ENCODE measurements at regions not wholly inside any gene's neighbourhood (a gene's known extent, or its start where the extent isn't known, plus 50 kb on each side); places are given as distances from the start of the nearest gene placed in this dataset.
A peak's percentile ranks its signal among the peaks of the same experiment; 100 is the strongest.

DNA sequence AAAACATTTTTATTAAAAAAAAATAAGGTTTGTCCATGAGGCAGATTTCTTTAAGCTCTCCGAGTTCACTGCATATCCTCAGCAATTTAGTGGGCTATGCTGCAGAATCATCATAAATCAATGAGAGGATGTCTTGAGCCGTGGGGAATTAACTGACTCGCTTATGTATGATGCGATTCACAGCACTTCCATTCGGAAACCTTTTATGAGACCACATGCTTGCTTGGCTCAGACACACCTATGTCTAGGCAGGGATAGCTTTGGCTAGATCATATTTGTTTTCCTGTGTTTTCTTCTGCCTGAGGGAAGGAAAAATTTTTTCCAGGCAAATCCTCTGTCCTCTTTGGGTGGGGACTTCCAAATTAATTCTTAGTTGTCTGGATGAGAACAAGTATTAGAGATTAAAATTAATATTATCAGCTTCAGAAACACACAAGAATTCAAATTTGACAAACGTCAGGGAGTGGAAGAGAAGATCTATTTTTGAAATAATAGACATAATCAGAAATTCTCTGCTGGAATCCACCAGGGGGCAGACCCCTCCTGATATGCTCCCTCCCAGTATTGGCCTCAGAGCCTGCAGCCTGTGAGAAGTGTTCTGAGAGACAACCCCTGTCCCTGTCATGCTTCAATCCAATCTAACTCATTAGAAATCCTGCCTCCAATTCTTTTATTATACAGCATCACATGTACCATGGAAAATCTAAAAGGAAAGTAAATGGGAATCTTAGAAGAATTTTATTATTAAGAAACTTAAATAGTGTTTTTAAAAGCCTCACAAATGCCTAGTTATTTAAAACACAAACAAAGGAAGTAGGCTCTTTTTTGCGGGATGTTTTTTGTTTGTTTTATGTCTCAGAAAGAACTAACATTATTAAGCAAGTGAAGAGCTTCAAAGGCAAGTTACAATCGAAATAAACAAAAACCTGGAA lies 345.1 kb upstream of the TACR3 start:
- Histone ChIP-seq H3K4me1 (ENCODE audit: control insufficient read depth, extremely low read depth, insufficient read depth, low read length) (no peaks in the 10 kb centered on the region), H3K27me3 (ENCODE audit: control insufficient read depth, extremely low read depth, insufficient read depth, low read length) (no peaks in the 10 kb centered on the region), H3K4me3 (ENCODE audit: control insufficient read depth in 2 of 3, extremely low read depth in 1 of 3, insufficient read depth in 2 of 3, low read depth in 1 of 3, low read length in 3 of 3) (no peak overlapping the region), H3K9me1 (ENCODE audit: control insufficient read depth, extremely low read depth, insufficient read depth, low read length) (no peaks in the 10 kb centered on the region), H3K9ac (ENCODE audit: control insufficient read depth, extremely low read depth, insufficient read depth, low read length) (no peak overlapping the region), H3K27ac (ENCODE audit: control insufficient read depth, insufficient read depth, low read length) (no peak overlapping the region), H3K4me2 (ENCODE audit: control insufficient read depth, extremely low read depth, insufficient read depth, low read depth, low read length) (no peak overlapping the region), H3K79me2 (ENCODE audit: control insufficient read depth, insufficient read depth, low read length) (no peaks in the 10 kb centered on the region), H4K20me1 (ENCODE audit: control insufficient read depth, extremely low read depth, insufficient read depth, low read length) (no peaks in the 10 kb centered on the region), H3K36me3 (ENCODE audit: control insufficient read depth in 2 of 2, extremely low read depth in 1 of 2, insufficient read depth in 2 of 2, low read length in 2 of 2) (no peaks in the 10 kb centered on the region), H2AFZ (ENCODE audit: control insufficient read depth, low read length) (no peak overlapping the region), H3K9me3 (ENCODE audit: control insufficient read depth, low read depth, low read length) (no peaks in the 10 kb centered on the region)
- DNase-seq (ENCODE audit: low read depth, low spot score) = no peak
- dilution Hi-C loops (cut with MboI; ENCODE audit: extremely low pct_ligation_motif_present, low sequenced_read_pairs) = no loop called here
- FAIRE-seq = no peak
- no peak for TF ChIP-seq EZH2 (IDR thresholded peaks at IDR 0.05; ENCODE audit: low read length)
- TF ChIP-seq CTCF (optimal IDR thresholded peaks at IDR 0.05 in 1 of 3, IDR thresholded peaks at IDR 0.05 in 1 of 3, conservative IDR thresholded peaks at IDR 0.05 in 1 of 3; ENCODE audit: extremely low read depth in 1 of 3, insufficient read depth in 2 of 3, low read length in 3 of 3) = peak; percentile 45 to 61 (median 56)

- H3K4me2 ChIP-seq (ENCODE audit: control insufficient read depth, extremely low read depth, insufficient read depth, low read depth, low read length) = no peak overlapping the region
- FAIRE-seq (no peak), DNase-seq (ENCODE audit: low read depth, low spot score) (no peak)
- no peaks in the 10 kb centered on the region for H3K27me3 ChIP-seq (ENCODE audit: control insufficient read depth, extremely low read depth, insufficient read depth, low read length)
- no peak overlapping the region for H3K27ac ChIP-seq (ENCODE audit: control insufficient read depth, insufficient read depth, low read length)
- H2AFZ ChIP-seq (ENCODE audit: control insufficient read depth, low read length) = no peak overlapping the region
- no peak overlapping the region for H3K4me3 ChIP-seq (ENCODE audit: control insufficient read depth in 2 of 3, extremely low read depth in 1 of 3, insufficient read depth in 2 of 3, low read depth in 1 of 3, low read length in 3 of 3)
- H3K36me3 ChIP-seq (ENCODE audit: control insufficient read depth in 2 of 2, extremely low read depth in 1 of 2, insufficient read depth in 2 of 2, low read length in 2 of 2) = no peaks in the 10 kb centered on the region
- no peaks in the 10 kb centered on the region for H4K20me1 ChIP-seq (ENCODE audit: control insufficient read depth, extremely low read depth, insufficient read depth, low read length)
- no peaks in the 10 kb centered on the region for H3K4me1 ChIP-seq (ENCODE audit: control insufficient read depth, extremely low read depth, insufficient read depth, low read length)
- no peaks in the 10 kb centered on the region for H3K9me1 ChIP-seq (ENCODE audit: control insufficient read depth, extremely low read depth, insufficient read depth, low read length)
- no peaks in the 10 kb centered on the region for H3K79me2 ChIP-seq (ENCODE audit: control insufficient read depth, insufficient read depth, low read length)
- no peaks in the 10 kb centered on the region for H3K9me3 ChIP-seq (ENCODE audit: control insufficient read depth, low read depth, low read length)
- no peak for TF ChIP-seq EZH2 (IDR thresholded peaks at IDR 0.05; ENCODE audit: low read length)
- no peak for TF ChIP-seq CTCF (optimal IDR thresholded peaks at IDR 0.05 in 1 of 3, IDR thresholded peaks at IDR 0.05 in 1 of 3, conservative IDR thresholded peaks at IDR 0.05 in 1 of 3; ENCODE audit: extremely low read depth in 1 of 3, insufficient read depth in 2 of 3, low read length in 3 of 3)
- dilution Hi-C loops (cut with MboI; ENCODE audit: extremely low pct_ligation_motif_present, low sequenced_read_pairs) = no loop called here
- H3K9ac ChIP-seq (ENCODE audit: control insufficient read depth, extremely low read depth, insufficient read depth, low read length) = no peak overlapping the region
These were observed 343.6 kb upstream of the TACR3 start for GRCh38 chr4:104063341-104063740.
